Adipocyte (in vitro differentiated cells): ENCODE measurements at regions not wholly inside any gene's neighbourhood (a gene's known extent, or its start where the extent isn't known, plus 50 kb on each side); places are given as distances from the start of the nearest gene placed in this dataset.

Experiments
- DNase-seq: peaks from one replicate; pipeline ENCODE4 v3.0.0-alpha.2; 2015; ENCODE audit warnings: low read depth
- H3K27me3 ChIP-seq: replicated peaks from 2 replicates; pipeline ENCODE4 v1.7.0; 2013; ENCODE audit warnings: mild to moderate bottlenecking, low read length, moderate library complexity; ENCODE audit not compliant: control insufficient read depth, insufficient read depth
- H3K36me3 ChIP-seq: 2 replicates; pipeline ENCODE4 v1.7.0; 2013; ENCODE audit warnings: low read length, mild to moderate bottlenecking, moderate library complexity; ENCODE audit not compliant: control insufficient read depth, insufficient read depth, severe bottlenecking
- H3K4me1 ChIP-seq: 2 replicates; pipeline ENCODE4 v1.7.0; 2013; ENCODE audit warnings: mild to moderate bottlenecking, low read length, moderate library complexity; ENCODE audit not compliant: control insufficient read depth, insufficient read depth
- H3K4me3 ChIP-seq: 2 replicates; pipeline ENCODE4 v1.7.0; 2013; ENCODE audit warnings: mild to moderate bottlenecking, low read length, moderate library complexity
- H3K9ac ChIP-seq: 2 replicates; pipeline ENCODE4 v1.7.0; 2013; ENCODE audit warnings: mild to moderate bottlenecking, low read length, moderate library complexity
- H3K9me3 ChIP-seq: 2 replicates; pipeline ENCODE4 v1.7.0; 2013; ENCODE audit warnings: mild to moderate bottlenecking, low read length, moderate library complexity; ENCODE audit not compliant: control insufficient read depth

- H3K36me3 ChIP-seq, result no peaks in the 10 kb centered on the region
- peak overlapping the region; percentile 74 for H3K9ac ChIP-seq
- no peaks in the 10 kb centered on the region for H3K9me3 ChIP-seq
- H3K27me3 ChIP-seq, result no peaks in the 10 kb centered on the region
- H3K4me3 ChIP-seq, result peak overlapping the region; percentile 39
- peaks cover 22% of the 10 kb centered on the region for H3K4me1 ChIP-seq
- peak; percentile 34 for DNase-seq
Observed at GRCh38 chr2:9752441-9753275, 90.6 kb upstream of the TAF1B start.

- Histone ChIP-seq H3K27me3 (no peaks in the 10 kb centered on the region), H3K36me3 (no peaks in the 10 kb centered on the region), H3K4me1 (peaks cover 28% of the 10 kb centered on the region), H3K9me3 (no peaks in the 10 kb centered on the region), H3K9ac (peak overlapping the region; percentile 74), H3K4me3 (peak overlapping the region; percentile 39)
- peak; percentile 69 for DNase-seq
Observed at GRCh38 chr2:9753276-9753600, 90.0 kb upstream of the TAF1B start.

GRCh38 chr2:9753665-9754531 lies 89.4 kb upstream of the TAF1B start:
- Histone ChIP-seq H3K4me3 (no peak overlapping the region), H3K36me3 (no peaks in the 10 kb centered on the region), H3K9ac (peak overlapping the region; percentile 74), H3K9me3 (no peaks in the 10 kb centered on the region), H3K27me3 (no peaks in the 10 kb centered on the region), H3K4me1 (peaks cover 29% of the 10 kb centered on the region)
- DNase-seq, result no peak

GRCh38 chr2:9754532-9754887 lies 88.8 kb upstream of the TAF1B start:
- Histone ChIP-seq H3K36me3 (no peaks in the 10 kb centered on the region), H3K9me3 (no peaks in the 10 kb centered on the region), H3K27me3 (no peaks in the 10 kb centered on the region), H3K4me3 (no peak overlapping the region), H3K4me1 (peaks cover 29% of the 10 kb centered on the region), H3K9ac (no peak overlapping the region)
- no peak for DNase-seq

- Histone ChIP-seq H3K27me3 (no peaks in the 10 kb centered on the region), H3K4me1 (peaks cover 29% of the 10 kb centered on the region), H3K4me3 (no peak overlapping the region), H3K36me3 (no peaks in the 10 kb centered on the region), H3K9ac (no peak overlapping the region), H3K9me3 (no peaks in the 10 kb centered on the region)
- no peak for DNase-seq
Observed at GRCh38 chr2:9755008-9755407, 88.3 kb upstream of the TAF1B start.

- Histone ChIP-seq H3K9ac (no peak overlapping the region), H3K9me3 (no peaks in the 10 kb centered on the region), H3K4me3 (no peak overlapping the region), H3K27me3 (no peaks in the 10 kb centered on the region), H3K4me1 (peaks cover 29% of the 10 kb centered on the region), H3K36me3 (no peaks in the 10 kb centered on the region)
- no peak for DNase-seq
Observed at GRCh38 chr2:9755638-9756037, 87.6 kb upstream of the TAF1B start.

GRCh38 chr2:9756692-9757250 lies 86.5 kb upstream of the TAF1B start:
- peaks cover 29% of the 10 kb centered on the region for H3K4me1 ChIP-seq

GRCh38 chr2:9757501-9758264 lies 85.6 kb upstream of the TAF1B start:
- Histone ChIP-seq H3K9ac (peak overlapping the region; percentile 23), H3K4me3 (peak overlapping the region; percentile 70), H3K36me3 (no peaks in the 10 kb centered on the region), H3K27me3 (no peaks in the 10 kb centered on the region), H3K4me1 (peaks cover 24% of the 10 kb centered on the region), H3K9me3 (no peaks in the 10 kb centered on the region)
- DNase-seq, result peak; percentile 46

More at GRCh38 chr2:9756692-9757250, 86.5 kb upstream of the TAF1B start:
- H3K9me3 ChIP-seq, result no peaks in the 10 kb centered on the region
- H3K9ac ChIP-seq, result no peak overlapping the region
- H3K4me3 ChIP-seq, result no peak overlapping the region
- H3K27me3 ChIP-seq, result no peaks in the 10 kb centered on the region
- DNase-seq, result no peak
- no peaks in the 10 kb centered on the region for H3K36me3 ChIP-seq

- Histone ChIP-seq H3K9ac (no peak overlapping the region), H3K36me3 (no peaks in the 10 kb centered on the region), H3K9me3 (no peaks in the 10 kb centered on the region), H3K4me1 (peaks cover 15% of the 10 kb centered on the region), H3K4me3 (no peak overlapping the region), H3K27me3 (no peaks in the 10 kb centered on the region)
- DNase-seq, result no peak
Observed at GRCh38 chr2:9758741-9759140, 84.5 kb upstream of the TAF1B start.

GRCh38 chr2:9760069-9760901 lies 83.0 kb upstream of the TAF1B start:
- Histone ChIP-seq H3K9me3 (no peaks in the 10 kb centered on the region), H3K4me3 (no peak overlapping the region), H3K27me3 (no peaks in the 10 kb centered on the region), H3K36me3 (no peaks in the 10 kb centered on the region), H3K9ac (no peak overlapping the region), H3K4me1 (peaks cover 15% of the 10 kb centered on the region)
- no peak for DNase-seq
